Body of pancreas (tissue), 4 donors: ENCODE measurements at regions not wholly inside any gene's neighbourhood (a gene's known extent, or its start where the extent isn't known, plus 50 kb on each side); places are given as distances from the start of the nearest gene placed in this dataset.

Source experiments
- ATAC-seq: fragments of 150-250 bp; one replicate; pipeline ENCODE4 v1.9.1; 2016
- DNase-seq, 4 donors: peaks; one replicate each; pipeline ENCODE4 v3.0.0-alpha.2; 2019
- H3K27ac ChIP-seq, 4 donors: fragments of 200-600 bp; sonication (generic); 1 replicate in 3 of 4; 2 replicates in 1 of 4; pipeline versions ENCODE4 v1.5.1 to v1.6.1; 2016 to 2019; ENCODE audit warnings: mild to moderate bottlenecking in 1 of 4, mixed read lengths in 1 of 4, moderate library complexity in 1 of 4
- H3K27me3 ChIP-seq, 2 donors: fragments of 200-600 bp; sonication (generic); one replicate each; pipeline ENCODE4 v1.6.0; 2016; ENCODE audit warnings: mild to moderate bottlenecking in 1 of 2
- H3K36me3 ChIP-seq, 2 donors: fragments of 200-600 bp; sonication (generic); replicated peaks in 1 of 2; 2 replicates each; pipeline ENCODE4 v1.5.1; 2016; ENCODE audit warnings: low read depth in 2 of 2; ENCODE audit not compliant: insufficient read depth in 1 of 2
- H3K4me1 ChIP-seq: fragments of 200-600 bp; sonication (generic); one replicate; pipeline ENCODE4 v1.6.0; 2016
- H3K4me3 ChIP-seq, 2 donors: fragments of 200-600 bp; sonication (generic); 1 replicate in 1 of 2; 2 replicates in 1 of 2; pipeline ENCODE4 v1.5.1; 2016 to 2019
- H3K9me3 ChIP-seq, 3 donors: fragments of 200-600 bp; sonication (generic); 1 replicate in 2 of 3; 2 replicates in 1 of 3; pipeline ENCODE4 v1.5.1; 2016
- CTCF ChIP-seq, 7 experiments: fragments of 450-650 bp in 4 of 7; fragments of 200-600 bp in 3 of 7; sonication (generic) in 3 of 7; IDR thresholded peaks; one replicate each; pipeline ENCODE4 v1.5.1; 2016 to 2019; ENCODE audit warnings: antibody characterized with exemption in 7 of 7
- POLR2A ChIP-seq, 3 donors: fragments of 450-650 bp; IDR thresholded peaks; one replicate each; pipeline ENCODE4 v1.6.1; 2016; ENCODE audit warnings: antibody characterized with exemption in 3 of 3, mild to moderate bottlenecking in 2 of 3
- WGBS, 2 donors: methylation state at CpG; one replicate each; pipeline ENCODE4 v1.1.5; 2017; 5-methylcytosine and 5-hydroxymethylcytosine counted together
- intact Hi-C: fragments of 100-400 bp; cut with DNase I; formaldehyde crosslinking; loops from one replicate; pipeline ENCODE4 v1.15.1; 2023

DNA sequence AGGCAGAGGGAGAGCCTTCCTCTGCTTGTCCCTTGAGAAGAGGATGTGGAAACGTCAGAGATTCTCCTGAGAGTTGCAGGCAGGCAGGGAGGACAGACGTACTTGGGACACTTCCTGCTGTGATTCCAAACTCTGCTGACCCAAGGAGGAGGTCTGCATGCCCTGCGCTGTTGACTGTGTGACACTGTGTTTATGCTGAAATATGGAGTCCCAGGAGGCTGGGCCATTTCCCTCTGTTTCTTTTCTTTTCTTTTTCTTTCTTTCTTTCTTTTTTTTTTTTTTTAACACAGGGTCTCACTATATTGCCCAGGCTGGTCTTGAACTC, 63.5 kb upstream of the BHLHE23 start:
- no peaks in the 10 kb centered on the region for H3K36me3 ChIP-seq
- H3K27me3 ChIP-seq: peaks cover 0 to 5% of the 10 kb centered on the region in 2 donors
- intact Hi-C loops: no loop called here
- DNase-seq (no peak), ATAC-seq (no peak)
- H3K9me3 ChIP-seq: no peaks in the 10 kb centered on the region
- no peaks in the 10 kb centered on the region for H3K4me1 ChIP-seq
- no peak overlapping the region for H3K4me3 ChIP-seq
- H3K27ac ChIP-seq: no peak overlapping the region
- no peak for TF ChIP-seq POLR2A (IDR thresholded peaks at IDR 0.05)
- TF ChIP-seq CTCF (IDR thresholded peaks at IDR 0.05): no peak
- WGBS, 2 donors: 35 to 41% methylated on average over 3 of the region's 3 CpGs

DNA sequence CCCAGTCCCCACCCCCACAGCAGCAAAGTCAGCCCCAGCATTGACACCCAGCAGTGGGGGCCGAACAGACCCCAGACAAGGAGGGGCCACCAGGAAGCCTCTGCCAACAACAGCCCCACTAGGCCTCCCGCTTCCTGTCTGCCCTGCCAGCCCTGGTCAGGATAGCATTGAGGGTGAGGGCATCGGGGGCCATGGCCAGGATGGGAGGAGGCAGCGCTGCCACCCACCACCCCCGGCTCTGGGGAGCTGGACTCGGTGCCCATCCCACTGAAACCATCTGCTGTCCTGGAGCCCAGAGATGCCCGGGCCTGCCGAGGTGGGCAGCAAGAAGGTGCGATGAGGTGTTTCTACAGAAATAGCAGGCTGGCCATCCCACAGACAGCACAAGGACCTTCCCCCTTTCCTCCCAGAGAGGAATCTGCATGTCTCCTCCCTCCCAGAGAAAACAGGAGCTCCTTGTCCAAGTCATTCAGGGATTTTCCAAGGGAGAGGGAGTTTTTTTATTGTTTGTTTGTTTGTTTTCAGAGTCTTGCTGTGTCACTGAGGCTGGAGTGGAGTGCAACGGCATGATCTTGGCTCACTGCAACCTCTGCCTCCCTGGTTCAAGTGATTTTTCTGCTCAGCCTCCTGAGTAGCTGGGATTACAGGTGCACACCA, 62.1 kb upstream of the BHLHE23 start:
- peaks cover 0 to 5% of the 10 kb centered on the region in 2 donors for H3K27me3 ChIP-seq
- intact Hi-C loops: no loop called here

GRCh38 chr20:63067721-63068560, 61.2 kb upstream of the BHLHE23 start:
- Histone ChIP-seq H3K9me3 (no peaks in the 10 kb centered on the region), H3K27me3 (peaks cover 0 to 1% of the 10 kb centered on the region in 2 donors), H3K4me1 (no peaks in the 10 kb centered on the region), H3K27ac (no peak overlapping the region), H3K36me3 (no peaks in the 10 kb centered on the region), H3K4me3 (no peak overlapping the region)
- no peak for ATAC-seq
- intact Hi-C loops: no loop called here
- no peak for TF ChIP-seq CTCF (IDR thresholded peaks at IDR 0.05)
- no peak for TF ChIP-seq POLR2A (IDR thresholded peaks at IDR 0.05)
- WGBS, 2 donors: 59 to 63% methylated on average over 23 to 26 of the region's 26 CpGs
- no peak for DNase-seq

More for the DNA sequence above, 62.1 kb upstream of the BHLHE23 start:
- H3K9me3 ChIP-seq: no peaks in the 10 kb centered on the region
- H3K36me3 ChIP-seq: no peaks in the 10 kb centered on the region
- H3K4me3 ChIP-seq: no peak overlapping the region
- no peak overlapping the region for H3K27ac ChIP-seq
- WGBS, 2 donors: 63 to 77% methylated on average over 2 to 8 of the region's 10 CpGs
- DNase-seq (no peak), ATAC-seq (no peak)
- TF ChIP-seq POLR2A (IDR thresholded peaks at IDR 0.05) (no peak), CTCF (IDR thresholded peaks at IDR 0.05) (no peak)
- no peaks in the 10 kb centered on the region for H3K4me1 ChIP-seq

DNA sequence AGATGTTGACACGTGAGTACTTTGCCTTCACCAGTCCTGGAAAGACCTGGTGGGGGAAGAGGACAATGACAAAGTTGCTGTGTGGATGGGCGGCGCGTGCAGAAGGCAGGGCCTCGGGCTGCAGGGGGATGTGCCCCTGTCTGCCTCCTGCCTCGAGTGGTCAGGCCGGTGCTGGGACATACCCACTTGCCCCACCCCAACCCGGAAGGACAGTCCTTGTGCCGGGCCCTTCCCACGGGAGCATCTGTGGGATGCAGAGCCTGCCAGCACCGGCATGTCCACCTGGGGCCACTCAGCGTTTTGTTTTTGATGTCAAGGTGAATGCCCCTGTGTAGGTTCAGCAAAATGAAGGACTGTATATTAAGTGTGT, 60.5 kb upstream of the BHLHE23 start:
- H3K36me3 ChIP-seq: no peaks in the 10 kb centered on the region
- TF ChIP-seq CTCF (IDR thresholded peaks at IDR 0.05) (no peak), POLR2A (IDR thresholded peaks at IDR 0.05) (no peak)
- H3K4me3 ChIP-seq: no peak overlapping the region
- H3K4me1 ChIP-seq: no peaks in the 10 kb centered on the region
- no peaks in the 10 kb centered on the region for H3K9me3 ChIP-seq
- no peak for ATAC-seq
- H3K27ac ChIP-seq: no peak overlapping the region
- WGBS, 2 donors: 49% methylated on average over 12 of the region's 12 CpGs; no CpG with 5 or more reads in 1 of the 2 donors
- intact Hi-C loops: no loop called here
- no peak for DNase-seq
- H3K27me3 ChIP-seq: no peaks in the 10 kb centered on the region
